ENCODE measurements at regions not wholly inside any gene's neighbourhood (a gene's known extent, or its start where the extent isn't known, plus 50 kb on each side); places are given as distances from the start of the nearest gene placed in this dataset.
"Not testable (repeated sequence)": the region's sequence is repeated elsewhere in the genome, so short reads cannot be mapped to it uniquely, and the experiment has no call there.

- TF ChIP-seq CTCF (IDR thresholded peaks at IDR 0.05): peak; percentile 6
- Mint-ChIP-seq H3K36me3 (ENCODE audit: unreplicated experiment) (no peaks in the 10 kb centered on the region), H3K9me3 (ENCODE audit: unreplicated experiment) (peaks cover 5% of the 10 kb centered on the region), H3K27me3 (ENCODE audit: unreplicated experiment) (no peaks in the 10 kb centered on the region), H3K4me1 (ENCODE audit: unreplicated experiment) (no peaks in the 10 kb centered on the region), H3K27ac (ENCODE audit: unreplicated experiment) (no peak overlapping the region), H3K4me3 (ENCODE audit: unreplicated experiment) (no peak overlapping the region)
- no peak for DNase-seq (ENCODE audit: extremely low spot score, unreplicated experiment)
Observed at GRCh38 chrX:95762716-95763115, 921.9 kb upstream of the DIAPH2 start.

- Mint-ChIP-seq H3K27ac (ENCODE audit: unreplicated experiment) (no peak overlapping the region), H3K36me3 (ENCODE audit: unreplicated experiment) (no peaks in the 10 kb centered on the region), H3K27me3 (ENCODE audit: unreplicated experiment) (no peaks in the 10 kb centered on the region), H3K4me1 (ENCODE audit: unreplicated experiment) (no peaks in the 10 kb centered on the region), H3K9me3 (ENCODE audit: unreplicated experiment) (no peaks in the 10 kb centered on the region), H3K4me3 (ENCODE audit: unreplicated experiment) (no peak overlapping the region)
- peak; percentile 65 for TF ChIP-seq CTCF (IDR thresholded peaks at IDR 0.05)
- no peak for DNase-seq (ENCODE audit: extremely low spot score, unreplicated experiment)
Observed at GRCh38 chrX:95764972-95765451, 919.6 kb upstream of the DIAPH2 start.

GRCh38 chrX:95771198-95771597 is 913.4 kb upstream of the DIAPH2 start:
- not testable (repeated sequence) for H3K4me3 Mint-ChIP-seq (ENCODE audit: unreplicated experiment); H3K4me1 Mint-ChIP-seq (ENCODE audit: unreplicated experiment); H3K27me3 Mint-ChIP-seq (ENCODE audit: unreplicated experiment); H3K36me3 Mint-ChIP-seq (ENCODE audit: unreplicated experiment); H3K9me3 Mint-ChIP-seq (ENCODE audit: unreplicated experiment); H3K27ac Mint-ChIP-seq (ENCODE audit: unreplicated experiment); DNase-seq (ENCODE audit: extremely low spot score, unreplicated experiment)

GRCh38 chrX:95791876-95792275 is 892.8 kb upstream of the DIAPH2 start:
- Mint-ChIP-seq H3K27ac (ENCODE audit: unreplicated experiment) (no peak overlapping the region), H3K9me3 (ENCODE audit: unreplicated experiment) (no peaks in the 10 kb centered on the region), H3K4me1 (ENCODE audit: unreplicated experiment) (no peaks in the 10 kb centered on the region), H3K27me3 (ENCODE audit: unreplicated experiment) (no peaks in the 10 kb centered on the region), H3K36me3 (ENCODE audit: unreplicated experiment) (no peaks in the 10 kb centered on the region), H3K4me3 (ENCODE audit: unreplicated experiment) (no peak overlapping the region)
- DNase-seq (ENCODE audit: extremely low spot score, unreplicated experiment): no peak
- no peak for TF ChIP-seq CTCF (IDR thresholded peaks at IDR 0.05)

- no peak for DNase-seq (ENCODE audit: extremely low spot score, unreplicated experiment)
- TF ChIP-seq CTCF (IDR thresholded peaks at IDR 0.05): no peak
- Mint-ChIP-seq H3K4me3 (ENCODE audit: unreplicated experiment) (no peak overlapping the region), H3K9me3 (ENCODE audit: unreplicated experiment) (no peaks in the 10 kb centered on the region), H3K27me3 (ENCODE audit: unreplicated experiment) (no peaks in the 10 kb centered on the region), H3K4me1 (ENCODE audit: unreplicated experiment) (no peaks in the 10 kb centered on the region), H3K27ac (ENCODE audit: unreplicated experiment) (no peak overlapping the region), H3K36me3 (ENCODE audit: unreplicated experiment) (no peaks in the 10 kb centered on the region)
Observed at GRCh38 chrX:95797344-95797743, 887.3 kb upstream of the DIAPH2 start.

GRCh38 chrX:95823796-95824195 is 860.8 kb upstream of the DIAPH2 start:
- TF ChIP-seq CTCF (IDR thresholded peaks at IDR 0.05): no peak
- H3K4me3 Mint-ChIP-seq (ENCODE audit: unreplicated experiment): no peak overlapping the region
- no peaks in the 10 kb centered on the region for H3K9me3 Mint-ChIP-seq (ENCODE audit: unreplicated experiment)
- H3K27ac Mint-ChIP-seq (ENCODE audit: unreplicated experiment): no peak overlapping the region
- H3K36me3 Mint-ChIP-seq (ENCODE audit: unreplicated experiment): no peaks in the 10 kb centered on the region
- no peaks in the 10 kb centered on the region for H3K4me1 Mint-ChIP-seq (ENCODE audit: unreplicated experiment)
- DNase-seq (ENCODE audit: extremely low spot score, unreplicated experiment): no peak
- no peaks in the 10 kb centered on the region for H3K27me3 Mint-ChIP-seq (ENCODE audit: unreplicated experiment)
